H1 (cell line): ENCODE measurements at regions not wholly inside any gene's neighbourhood (a gene's known extent, or its start where the extent isn't known, plus 50 kb on each side); places are given as distances from the start of the nearest gene placed in this dataset.

ENCODE experiments used
- CHD7 ChIP-seq: fragments of 300-600 bp; sonication (generic); IDR thresholded peaks from 2 replicates; pipeline ENCODE4 v1.7.1; 2012; ENCODE audit warnings: low read length, moderate library complexity, mild to moderate bottlenecking, inconsistent platforms; ENCODE audit not compliant: insufficient replicate concordance

GRCh38 chr10:3397231-3397630 is 224.6 kb upstream of the PITRM1 start (continued):
- no peak for TF ChIP-seq CHD7
